ENCODE measurements at regions not wholly inside any gene's neighbourhood (a gene's known extent, or its start where the extent isn't known, plus 50 kb on each side); places are given as distances from the start of the nearest gene placed in this dataset.

GRCh38 chr21:25422610-25423608, 184.4 kb downstream of the MRPL39 start:
- DNase-seq, result no peak

GRCh38 chr21:25421321-25422028, 185.8 kb downstream of the MRPL39 start:
- DNase-seq, result peak; percentile 29 to 67

- DNase-seq, result no peak
These were observed 186.4 kb downstream of the MRPL39 start for GRCh38 chr21:25420831-25421230.

- DNase-seq, result no peak
These were observed 190.6 kb downstream of the MRPL39 start for GRCh38 chr21:25416669-25417068.

- DNase-seq, result no peak
These were observed 195.2 kb downstream of the MRPL39 start for GRCh38 chr21:25412100-25412499.

- no peak for DNase-seq
These were observed 197.3 kb downstream of the MRPL39 start for GRCh38 chr21:25409978-25410377.

- DNase-seq, result no peak
These were observed 198.6 kb downstream of the MRPL39 start for GRCh38 chr21:25408666-25409065.

- DNase-seq, result no peak
These were observed 200.2 kb downstream of the MRPL39 start for GRCh38 chr21:25406887-25407579.

- no peak for DNase-seq
These were observed 201.3 kb downstream of the MRPL39 start for GRCh38 chr21:25405984-25406383.

GRCh38 chr21:25402134-25402961, 204.9 kb downstream of the MRPL39 start:
- DNase-seq, result no peak

- DNase-seq, result no peak
These were observed 206.9 kb downstream of the MRPL39 start for GRCh38 chr21:25400427-25400826.

- DNase-seq, result no peak
These were observed 208.7 kb downstream of the MRPL39 start for GRCh38 chr21:25398630-25399029.

GRCh38 chr21:25396135-25396711, 211.1 kb downstream of the MRPL39 start:
- DNase-seq, result peak; percentile 41 to 58

- no peak for DNase-seq
These were observed 215.5 kb downstream of the MRPL39 start for GRCh38 chr21:25391777-25392176.

- DNase-seq, result no peak
These were observed 216.6 kb downstream of the MRPL39 start for GRCh38 chr21:25390701-25391100.

GRCh38 chr21:25387665-25388064, 219.6 kb downstream of the MRPL39 start:
- DNase-seq, result no peak

- no peak for DNase-seq
These were observed 221.3 kb downstream of the MRPL39 start for GRCh38 chr21:25385911-25386474.

- no peak for DNase-seq
These were observed 221.9 kb downstream of the MRPL39 start for GRCh38 chr21:25385341-25385740.

GRCh38 chr21:25384782-25385181, 222.5 kb downstream of the MRPL39 start:
- DNase-seq, result no peak

GRCh38 chr21:25383545-25383944, 223.7 kb downstream of the MRPL39 start:
- no peak for DNase-seq

- DNase-seq, result no peak
These were observed 225.3 kb downstream of the MRPL39 start for GRCh38 chr21:25381936-25382452.
